Peyer's patch (tissue), 4 donors: ENCODE measurements at regions not wholly inside any gene's neighbourhood (a gene's known extent, or its start where the extent isn't known, plus 50 kb on each side); places are given as distances from the start of the nearest gene placed in this dataset.

Experiments
- POLR2A ChIP-seq, 2 donors: fragments of 450-650 bp; IDR thresholded peaks; one replicate each; pipeline ENCODE4 v1.5.1; 2017; ENCODE audit warnings: antibody characterized with exemption in 2 of 2, mild to moderate bottlenecking in 2 of 2, moderate library complexity in 2 of 2
- TF ChIP-seq, protein P1 (sequence below), 6 experiments: fragments of 450-650 bp in 4 of 6; fragments of 200-600 bp in 2 of 6; sonication (generic) in 1 of 6; IDR thresholded peaks; one replicate each; pipeline ENCODE4 v1.5.1; 2017 to 2019; ENCODE audit warnings: antibody characterized with exemption in 6 of 6, mild to moderate bottlenecking in 3 of 6, moderate library complexity in 1 of 6

DNA sequence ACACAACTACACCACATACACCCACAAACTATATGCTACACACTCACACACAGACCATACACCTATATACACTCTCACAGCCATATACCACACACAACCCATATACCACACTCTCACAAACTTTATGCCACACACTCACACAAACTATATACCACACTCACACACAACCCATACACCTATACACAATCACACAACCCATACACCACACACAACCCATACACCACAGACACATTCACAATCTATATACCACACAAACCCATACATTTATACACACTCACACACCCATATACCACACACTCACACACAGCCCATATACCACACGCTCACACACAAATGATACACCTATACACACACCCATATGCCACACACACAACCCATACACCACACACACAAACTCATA lies 163.3 kb downstream of the TMEM121 start:
- TF ChIP-seq, protein P1, sequence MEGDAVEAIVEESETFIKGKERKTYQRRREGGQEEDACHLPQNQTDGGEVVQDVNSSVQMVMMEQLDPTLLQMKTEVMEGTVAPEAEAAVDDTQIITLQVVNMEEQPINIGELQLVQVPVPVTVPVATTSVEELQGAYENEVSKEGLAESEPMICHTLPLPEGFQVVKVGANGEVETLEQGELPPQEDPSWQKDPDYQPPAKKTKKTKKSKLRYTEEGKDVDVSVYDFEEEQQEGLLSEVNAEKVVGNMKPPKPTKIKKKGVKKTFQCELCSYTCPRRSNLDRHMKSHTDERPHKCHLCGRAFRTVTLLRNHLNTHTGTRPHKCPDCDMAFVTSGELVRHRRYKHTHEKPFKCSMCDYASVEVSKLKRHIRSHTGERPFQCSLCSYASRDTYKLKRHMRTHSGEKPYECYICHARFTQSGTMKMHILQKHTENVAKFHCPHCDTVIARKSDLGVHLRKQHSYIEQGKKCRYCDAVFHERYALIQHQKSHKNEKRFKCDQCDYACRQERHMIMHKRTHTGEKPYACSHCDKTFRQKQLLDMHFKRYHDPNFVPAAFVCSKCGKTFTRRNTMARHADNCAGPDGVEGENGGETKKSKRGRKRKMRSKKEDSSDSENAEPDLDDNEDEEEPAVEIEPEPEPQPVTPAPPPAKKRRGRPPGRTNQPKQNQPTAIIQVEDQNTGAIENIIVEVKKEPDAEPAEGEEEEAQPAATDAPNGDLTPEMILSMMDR (IDR thresholded peaks at IDR 0.05): no peak
- TF ChIP-seq POLR2A (IDR thresholded peaks at IDR 0.05): no peak
